HG02884 (cell line): ENCODE measurements at regions not wholly inside any gene's neighbourhood (a gene's known extent, or its start where the extent isn't known, plus 50 kb on each side); places are given as distances from the start of the nearest gene placed in this dataset.

Source experiments
- ATAC-seq: cut with Tn5 transposase; IDR thresholded peaks from one replicate; pipeline ENCODE4 v1.9.1; 2021; ENCODE audit warnings: mild to moderate bottlenecking, moderate library complexity; ENCODE audit not compliant: unreplicated experiment

GRCh38 chr6:144335311-144335861 is 50.3 kb downstream of the UTRN start:
- ATAC-seq: no peak

DNA sequence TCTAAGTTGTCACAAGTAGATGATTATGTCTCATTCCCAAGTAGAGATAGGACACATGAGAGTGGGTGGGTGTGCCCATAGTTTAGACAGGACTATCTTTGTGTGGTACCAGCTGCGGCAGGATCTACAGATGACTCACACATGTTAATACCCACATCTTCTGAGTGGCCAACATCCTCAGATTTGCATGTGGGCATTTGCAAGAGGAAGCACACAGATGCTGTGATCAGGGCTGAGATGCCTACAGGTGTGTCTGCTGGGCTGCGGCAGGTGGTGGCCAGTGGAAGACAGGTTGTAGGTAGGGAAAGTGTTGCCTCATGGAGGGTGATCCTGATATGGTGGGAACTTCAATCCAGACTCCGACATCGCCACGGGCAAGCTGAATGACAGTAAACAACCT is 50.8 kb downstream of the UTRN start:
- peak; percentile 47 for ATAC-seq

DNA sequence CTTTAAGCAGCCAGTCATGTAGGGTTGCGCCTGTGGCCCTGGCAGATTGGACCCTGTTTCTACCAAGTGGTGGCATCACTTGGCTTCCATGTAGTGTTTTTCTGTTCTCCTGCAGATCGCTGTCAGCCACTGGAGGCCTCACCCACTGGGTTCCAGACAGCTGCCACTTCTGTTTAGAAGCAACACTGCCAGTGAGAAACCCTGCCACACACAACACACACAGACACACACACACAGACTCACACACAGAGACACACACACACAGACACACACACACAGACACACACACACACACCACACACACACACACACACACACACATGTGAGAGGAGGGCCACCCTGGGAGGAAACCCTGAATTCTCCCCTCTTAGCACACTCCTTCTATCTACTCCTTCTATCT is 51.8 kb downstream of the UTRN start:
- ATAC-seq: no peak

- ATAC-seq: no peak
Measured at GRCh38 chr6:144338474-144338873, 53.3 kb downstream of the UTRN start.

DNA sequence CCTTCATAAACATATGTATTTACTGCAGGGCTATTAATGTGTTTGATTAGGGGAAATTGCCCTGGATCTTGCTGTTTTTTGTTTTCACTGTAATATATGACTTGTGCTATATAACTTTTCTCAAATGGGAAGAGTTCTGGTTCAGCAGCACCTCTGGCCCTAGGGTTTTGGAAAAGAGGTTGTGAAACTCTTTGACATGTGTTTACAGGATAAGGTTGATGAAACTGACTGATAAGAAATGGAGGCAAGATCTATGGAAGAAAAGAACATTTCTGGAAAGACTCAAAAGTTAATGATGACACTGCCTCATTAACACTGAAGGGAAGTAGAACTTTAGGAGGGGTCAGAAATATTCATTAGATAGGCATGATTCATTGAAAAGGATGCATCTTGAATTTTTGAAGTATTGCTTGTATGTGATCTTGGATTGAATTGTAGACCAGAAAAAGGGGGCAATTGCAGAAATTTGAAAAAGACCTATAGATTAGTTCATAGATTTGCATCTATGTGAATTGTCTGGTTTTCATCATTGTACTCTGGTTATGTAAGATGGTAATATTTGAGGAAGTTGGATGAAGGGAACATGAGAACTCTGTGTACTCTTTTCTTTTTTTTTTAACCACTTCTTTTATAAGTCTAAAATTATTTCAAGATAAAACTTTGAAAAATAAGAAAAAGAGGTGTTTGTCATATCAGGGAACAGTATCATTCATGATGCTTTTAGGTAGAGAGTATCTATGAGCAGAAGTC is 54.0 kb downstream of the UTRN start:
- ATAC-seq: no peak

DNA sequence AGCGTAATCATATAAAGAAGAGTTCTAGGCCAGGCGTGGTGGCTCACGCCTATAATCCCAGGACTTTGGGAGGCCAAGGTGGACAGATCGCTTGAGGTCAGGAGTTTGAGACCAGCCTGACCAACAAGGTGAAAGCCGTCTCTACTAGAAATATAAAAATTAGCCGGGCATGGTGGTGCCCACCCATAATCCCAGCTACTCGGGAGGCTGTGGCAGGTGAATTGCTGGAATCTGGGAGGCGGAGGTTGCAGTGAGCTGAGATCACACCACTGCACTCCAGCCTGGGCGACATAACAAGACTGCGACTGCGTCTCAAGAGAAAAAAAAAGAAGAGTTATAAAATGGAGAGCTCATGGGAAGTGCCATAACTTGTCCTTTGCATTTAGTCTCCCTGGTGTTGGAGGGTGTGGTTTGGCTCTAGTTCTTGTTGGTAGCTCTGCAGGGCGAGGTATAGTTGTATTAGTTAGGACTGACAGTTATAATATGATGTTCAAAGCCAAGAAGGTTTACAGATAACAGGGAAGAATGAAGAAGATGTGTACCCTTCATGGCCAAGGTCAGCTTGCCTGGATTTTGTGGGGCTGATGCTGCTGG is 54.8 kb downstream of the UTRN start:
- ATAC-seq: no peak

DNA sequence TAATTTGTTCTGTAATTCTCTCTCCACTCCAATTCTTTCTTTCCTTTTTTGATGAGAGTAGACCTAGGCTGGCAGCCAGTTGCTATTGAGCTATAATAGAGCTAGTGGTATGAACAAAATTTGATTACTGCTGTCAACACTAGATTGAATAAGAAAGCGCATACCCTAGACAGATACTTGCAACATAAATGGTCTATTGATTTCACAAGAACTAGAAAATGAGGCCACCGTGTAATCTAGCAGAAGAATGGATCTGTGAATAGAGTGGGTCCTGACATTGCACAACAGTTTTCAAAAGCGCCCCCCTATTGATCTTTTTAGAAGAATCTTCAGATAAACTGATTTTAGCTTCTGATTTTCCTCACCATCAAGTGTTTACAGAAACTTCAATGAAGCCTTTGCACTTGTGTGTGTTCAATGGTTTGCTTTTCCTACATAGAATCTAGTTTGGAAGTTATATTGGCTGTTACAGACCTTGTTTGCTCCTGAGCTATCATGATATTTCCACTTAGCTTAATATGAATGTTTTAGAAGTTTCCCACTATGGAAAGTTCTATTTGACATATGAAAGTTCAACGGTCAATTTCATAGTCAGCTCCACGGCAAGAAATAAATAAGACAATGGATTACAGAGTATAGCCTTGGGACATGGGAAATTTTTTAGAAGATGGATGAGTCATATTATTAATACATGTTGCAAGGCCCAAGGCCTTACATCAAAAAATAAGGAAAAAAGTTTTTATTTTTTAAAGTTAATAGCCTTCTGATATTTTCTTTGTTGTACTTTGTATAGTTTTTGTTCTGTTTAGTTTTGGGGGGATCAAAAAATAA is 55.6 kb downstream of the UTRN start:
- ATAC-seq: no peak

- peak; percentile 35 for ATAC-seq
Measured at GRCh38 chr6:144341831-144342527, 56.8 kb downstream of the UTRN start.

- ATAC-seq: peak; percentile 35
Measured at GRCh38 chr6:144343701-144344428, 58.7 kb downstream of the UTRN start.

GRCh38 chr6:144344646-144345045 is 59.5 kb downstream of the UTRN start:
- peak; percentile 40 for ATAC-seq

DNA sequence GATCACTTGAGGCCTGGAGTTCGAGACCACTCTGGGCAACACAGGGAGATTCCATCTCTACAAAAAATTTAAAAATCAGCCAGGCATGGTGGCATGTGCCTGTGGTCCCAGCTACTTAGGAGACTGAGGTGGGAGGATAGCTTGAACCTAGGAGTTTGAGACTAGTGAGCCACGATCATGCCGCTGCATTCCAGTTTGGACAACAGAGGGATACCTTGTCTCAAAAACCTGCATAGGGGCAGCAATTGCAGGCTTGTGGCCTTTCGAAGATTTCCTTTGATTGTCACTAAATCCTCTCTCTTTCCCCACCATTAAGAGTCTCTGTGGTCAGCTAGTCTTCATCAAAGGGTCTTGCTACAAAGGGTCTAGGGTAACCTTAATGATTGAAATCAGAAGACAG is 60.3 kb downstream of the UTRN start:
- no peak for ATAC-seq

GRCh38 chr6:144346719-144347447 is 61.7 kb downstream of the UTRN start:
- no peak for ATAC-seq

GRCh38 chr6:144347448-144347759 is 62.3 kb downstream of the UTRN start:
- ATAC-seq: no peak

DNA sequence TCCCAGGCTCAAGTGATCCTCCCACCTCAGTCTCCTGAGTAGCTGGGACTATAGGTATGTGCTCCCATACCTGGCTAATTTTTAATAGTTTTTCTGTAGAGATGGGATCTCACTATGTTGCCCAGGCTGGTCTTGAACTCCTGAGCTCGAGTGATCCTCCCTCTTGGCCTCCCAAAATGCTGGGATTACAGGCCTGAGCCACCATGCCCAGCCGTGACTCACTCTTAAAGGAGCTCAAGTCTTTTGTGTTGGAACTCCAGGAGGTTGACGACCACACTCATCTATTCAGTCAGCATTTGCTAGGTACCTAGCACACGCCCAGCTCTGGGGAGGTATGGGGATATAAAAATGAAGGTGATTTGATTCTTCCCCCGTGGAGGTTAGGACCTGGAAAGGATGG is 62.8 kb downstream of the UTRN start:
- no peak for ATAC-seq

DNA sequence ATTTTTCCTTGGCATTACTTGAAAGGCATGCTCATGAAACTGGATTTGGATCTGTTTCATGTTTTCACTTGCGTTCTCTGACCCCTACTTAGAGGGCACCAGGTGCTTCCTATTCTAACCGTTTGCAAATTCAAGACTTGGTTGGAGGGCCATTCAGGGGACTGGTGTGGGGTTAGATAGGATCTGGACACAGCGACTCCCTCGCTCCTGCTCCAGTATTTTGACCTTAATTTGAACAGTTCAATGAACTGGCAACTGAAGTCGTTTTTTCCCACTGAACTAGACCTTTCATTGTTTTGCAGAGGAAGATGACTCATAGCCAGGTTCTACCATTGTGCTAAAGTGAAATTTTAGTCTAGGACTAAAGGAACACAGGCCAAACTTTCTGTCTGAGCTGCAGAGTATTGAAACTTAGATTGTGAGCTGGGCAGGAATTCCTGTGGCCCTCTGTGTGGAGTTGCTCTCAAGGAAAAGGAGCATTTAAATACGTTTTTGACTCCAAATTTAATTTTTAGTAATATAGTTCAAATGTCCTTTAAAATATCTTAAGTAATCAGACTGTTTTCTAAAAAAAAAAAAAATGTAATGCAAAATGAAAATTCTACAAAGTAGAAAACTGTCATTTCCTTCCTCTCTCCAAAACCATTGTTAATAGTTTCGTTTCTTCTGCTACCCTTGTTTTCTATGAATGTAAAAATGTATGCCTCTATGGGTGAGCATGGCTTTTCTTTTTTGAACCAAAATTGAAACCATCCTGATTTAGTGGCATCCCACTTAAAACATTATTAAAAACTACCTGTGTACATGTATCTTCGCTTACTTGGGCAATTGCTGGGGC is 64.8 kb downstream of the UTRN start:
- peak; percentile 33 for ATAC-seq

- ATAC-seq: no peak
Measured at GRCh38 chr6:144350528-144350880, 65.4 kb downstream of the UTRN start.

DNA sequence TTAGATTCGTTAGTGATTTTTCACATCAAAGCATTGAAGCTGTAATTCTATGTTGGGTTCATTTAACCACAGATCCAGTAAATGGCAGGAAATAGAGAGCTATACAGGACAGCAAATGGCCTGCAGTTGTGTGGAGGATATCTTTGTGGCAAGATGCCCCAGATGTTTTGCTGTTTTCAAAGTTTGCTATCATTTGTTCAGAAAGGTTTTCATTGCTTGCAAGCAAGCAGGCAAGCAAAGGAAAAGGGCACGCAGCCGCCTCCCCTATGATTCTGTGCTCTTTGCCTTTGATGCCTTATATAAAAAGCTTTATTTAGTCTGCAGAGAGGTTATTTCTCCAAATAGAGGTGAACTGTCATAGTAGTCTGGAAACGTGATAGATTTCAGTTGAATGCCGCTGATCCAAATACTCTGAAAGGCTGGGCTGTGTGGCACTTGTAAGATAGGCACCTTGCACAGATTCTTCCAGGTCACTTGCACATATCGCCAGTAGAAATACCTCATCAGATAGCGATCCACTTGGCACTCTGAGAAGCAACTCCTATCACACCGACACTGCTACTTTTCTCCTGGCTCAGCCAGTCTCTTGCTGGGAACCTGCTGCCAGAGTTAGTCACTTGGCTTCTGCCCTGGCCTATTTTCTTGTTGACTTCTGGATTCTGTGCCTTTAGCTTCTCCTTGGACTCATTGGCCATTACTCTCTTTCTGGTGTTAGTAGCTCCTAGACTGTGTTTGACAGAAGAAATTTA is 66.4 kb downstream of the UTRN start:
- no peak for ATAC-seq

- no peak for ATAC-seq
Measured at GRCh38 chr6:144352331-144352730, 67.2 kb downstream of the UTRN start.
